ENCODE measurements at regions not wholly inside any gene's neighbourhood (a gene's known extent, or its start where the extent isn't known, plus 50 kb on each side); places are given as distances from the start of the nearest gene placed in this dataset.

GRCh38 chr4:126247409-126247808, 932.7 kb downstream of the FAT4 start:
- no peak for TF ChIP-seq CTCF (IDR thresholded peaks at IDR 0.05; ENCODE audit: low read depth, low read length)
- no peak for TF ChIP-seq EZH2phosphoT487 (IDR thresholded peaks at IDR 0.05; ENCODE audit: low read depth)
